NCI-H510A treated with DMSO at 0.1 percent for 48 hours (cell line): ENCODE measurements at regions not wholly inside any gene's neighbourhood (a gene's known extent, or its start where the extent isn't known, plus 50 kb on each side); places are given as distances from the start of the nearest gene placed in this dataset.
"Not testable (repeated sequence)": the region's sequence is repeated elsewhere in the genome, so short reads cannot be mapped to it uniquely, and the experiment has no call there.

Experiments
- DNase-seq: peaks from one replicate; lab custom pipeline; 2025; lab: John Stamatoyannopoulos, UW

- DNase-seq = no peak
Measured at GRCh38 chr4:128758314-128758922, 51.1 kb upstream of the JADE1 start.

- DNase-seq = peak; percentile 20
Measured at GRCh38 chr4:128757712-128758111, 51.8 kb upstream of the JADE1 start.

GRCh38 chr4:128751354-128751753 is 58.1 kb upstream of the JADE1 start:
- no peak for DNase-seq

GRCh38 chr4:128741748-128742147 is 67.8 kb upstream of the JADE1 start:
- DNase-seq = not testable (repeated sequence)

GRCh38 chr4:128737098-128737513 is 72.4 kb upstream of the JADE1 start:
- DNase-seq = no peak

GRCh38 chr4:128735714-128736113 is 73.8 kb upstream of the JADE1 start:
- no peak for DNase-seq

GRCh38 chr4:128728190-128728589 is 81.3 kb upstream of the JADE1 start:
- DNase-seq = no peak

- no peak for DNase-seq
Measured at GRCh38 chr4:128727658-128728057, 81.8 kb upstream of the JADE1 start.

- no peak for DNase-seq
Measured at GRCh38 chr4:128725405-128726055, 84.0 kb upstream of the JADE1 start.

GRCh38 chr4:128722911-128723310 is 86.6 kb upstream of the JADE1 start:
- DNase-seq = no peak

GRCh38 chr4:128721896-128722295 is 87.6 kb upstream of the JADE1 start:
- DNase-seq = no peak

- DNase-seq = no peak
Measured at GRCh38 chr4:128720270-128720669, 89.2 kb upstream of the JADE1 start.

- DNase-seq = no peak
Measured at GRCh38 chr4:128718768-128719167, 90.7 kb upstream of the JADE1 start.

- no peak for DNase-seq
Measured at GRCh38 chr4:128716338-128716737, 93.2 kb upstream of the JADE1 start.

- no peak for DNase-seq
Measured at GRCh38 chr4:128715616-128716015, 93.9 kb upstream of the JADE1 start.

- DNase-seq = no peak
Measured at GRCh38 chr4:128711361-128711760, 98.1 kb upstream of the JADE1 start.

GRCh38 chr4:128709268-128709667 is 100.2 kb upstream of the JADE1 start:
- no peak for DNase-seq

- DNase-seq = no peak
Measured at GRCh38 chr4:128707864-128708263, 101.6 kb upstream of the JADE1 start.

- no peak for DNase-seq
Measured at GRCh38 chr4:128703948-128704347, 105.6 kb upstream of the JADE1 start.

GRCh38 chr4:128700659-128701350 is 108.7 kb upstream of the JADE1 start:
- DNase-seq = no peak

- no peak for DNase-seq
Measured at GRCh38 chr4:128698386-128698785, 111.1 kb upstream of the JADE1 start.

- DNase-seq = no peak
Measured at GRCh38 chr4:128697323-128697722, 112.2 kb upstream of the JADE1 start.

- no peak for DNase-seq
Measured at GRCh38 chr4:128690011-128690410, 119.5 kb upstream of the JADE1 start.
